ENCODE measurements at regions not wholly inside any gene's neighbourhood (a gene's known extent, or its start where the extent isn't known, plus 50 kb on each side); places are given as distances from the start of the nearest gene placed in this dataset.

GRCh38 chr11:10390375-10390774 is 64.7 kb upstream of the AMPD3 start:
- ChIA-PET POLR2A (interaction anchor here (0.6 kb wide), 2 partner anchors 12 to 83 kb away, joined by 3 to 5 read pairs; no protein-coding TSS in a partner anchor), CTCF (interaction anchor here (0.9 kb wide), 1 partner anchor 151 kb away, joined by 3 read pairs; no protein-coding TSS in a partner anchor)
- no peaks in the 10 kb centered on the region for H3K27me3 ChIP-seq (ENCODE audit: control insufficient read depth, insufficient read depth, low read length)
- no peak for DNase-seq (ENCODE audit: low read depth)
- H3K4me3 ChIP-seq (ENCODE audit: low read depth, low read length) = no peak overlapping the region
- TF ChIP-seq CTCF (IDR thresholded peaks at IDR 0.05; ENCODE audit: insufficient read depth, low read depth, low read length) = no peak
- no peaks in the 10 kb centered on the region for H3K36me3 ChIP-seq (ENCODE audit: control insufficient read depth, insufficient read depth, low read length)

- TF ChIP-seq CTCF (IDR thresholded peaks at IDR 0.05; ENCODE audit: insufficient read depth, low read depth, low read length) = no peak
- CTCF ChIA-PET = interaction anchor here (1.6 kb wide), 1 partner anchor 13 kb away, joined by 10 read pairs; no protein-coding TSS in a partner anchor
- POLR2A ChIA-PET = interaction anchor here (0.7 to 1.1 kb wide), 2 partner anchors 67 to 82 kb away, joined by 3 read pairs; no protein-coding TSS in a partner anchor
Observed at GRCh38 chr11:10392095-10393079, 62.7 kb upstream of the AMPD3 start.

GRCh38 chr11:10394229-10395101 is 60.6 kb upstream of the AMPD3 start:
- no peak for DNase-seq (ENCODE audit: low read depth)
- POLR2A ChIA-PET = no interaction called here
- Histone ChIP-seq H3K4me3 (ENCODE audit: low read depth, low read length) (no peak overlapping the region), H3K36me3 (ENCODE audit: control insufficient read depth, insufficient read depth, low read length) (no peaks in the 10 kb centered on the region), H3K27me3 (ENCODE audit: control insufficient read depth, insufficient read depth, low read length) (no peaks in the 10 kb centered on the region)
- CTCF ChIA-PET = interaction anchor here (1.6 kb wide), 1 partner anchor 11 kb away, joined by 10 read pairs; no protein-coding TSS in a partner anchor
- no peak for TF ChIP-seq CTCF (IDR thresholded peaks at IDR 0.05; ENCODE audit: insufficient read depth, low read depth, low read length)

More at GRCh38 chr11:10392095-10393079, 62.7 kb upstream of the AMPD3 start:
- Histone ChIP-seq H3K4me3 (ENCODE audit: low read depth, low read length) (no peak overlapping the region), H3K27me3 (ENCODE audit: control insufficient read depth, insufficient read depth, low read length) (no peaks in the 10 kb centered on the region), H3K36me3 (ENCODE audit: control insufficient read depth, insufficient read depth, low read length) (no peaks in the 10 kb centered on the region)
- no peak for DNase-seq (ENCODE audit: low read depth)

GRCh38 chr11:10395166-10395897 is 59.7 kb upstream of the AMPD3 start:
- TF ChIP-seq CTCF (IDR thresholded peaks at IDR 0.05; ENCODE audit: insufficient read depth, low read depth, low read length) = no peak
- POLR2A ChIA-PET = no interaction called here
- no peak for DNase-seq (ENCODE audit: low read depth)

More at GRCh38 chr11:10395166-10395897, 59.7 kb upstream of the AMPD3 start:
- CTCF ChIA-PET = interaction anchor here (1.2 kb wide), 1 partner anchor 9 kb away, joined by 3 read pairs; no protein-coding TSS in a partner anchor
- Histone ChIP-seq H3K36me3 (ENCODE audit: control insufficient read depth, insufficient read depth, low read length) (no peaks in the 10 kb centered on the region), H3K27me3 (ENCODE audit: control insufficient read depth, insufficient read depth, low read length) (no peaks in the 10 kb centered on the region), H3K4me3 (ENCODE audit: low read depth, low read length) (no peak overlapping the region)
